GM12878 (cell line): ENCODE measurements at regions not wholly inside any gene's neighbourhood (a gene's known extent, or its start where the extent isn't known, plus 50 kb on each side); places are given as distances from the start of the nearest gene placed in this dataset.

Experiments
- ATAC-seq: fragments of 200-7000 bp; cut with Tn5 transposase; 3 replicates; pipeline ENCODE4 v1.9.1; 2020; ENCODE audit warnings: mild to moderate bottlenecking, moderate library complexity
- BruUV-seq: library from RNA; stranded (reverse); fragments of 400-500 nt; replicated peaks from 2 replicates; lab custom pipeline; 2021; lab: Mats Ljungman, UMichigan
- CTCF ChIA-PET: fragments of 300-600 bp; sonication (Branson Sonifier 250); formaldehyde crosslinking; extraction: SDS; loops from one replicate; lab custom pipeline; 2021; ENCODE audit warnings: inconsistent platforms; lab: Yijun Ruan, JAX
- POLR2A ChIA-PET: fragments of 350-600 bp; formaldehyde crosslinking; extraction: SDS; loops from one replicate; lab custom pipeline; 2021; ENCODE audit warnings: inconsistent platforms; lab: Charles Lee
- RAD21 ChIA-PET: fragments of 300-600 bp; sonication (Branson Sonifier 250); formaldehyde crosslinking; loops from one replicate; lab custom pipeline; 2023; ENCODE audit warnings: antibody characterized with exemption; ENCODE audit not compliant: unreplicated experiment; lab: Charles Lee
- SMC1A ChIA-PET: fragments of 300-600 bp; sonication (Branson Sonifier 250); formaldehyde crosslinking; loops from one replicate; lab custom pipeline; 2023; ENCODE audit not compliant: unreplicated experiment, uncharacterized antibody; lab: Charles Lee
- DNase-seq: peaks from one replicate; pipeline ENCODE4 v3.0.0-alpha.2; 2011; ENCODE audit warnings: low read depth, low spot score
- FAIRE-seq: peaks from 3 replicates; lab custom pipeline; 2011; peaks lifted over from hg19 to GRCh38; lab: Jason Lieb, UNC
- H2AFZ ChIP-seq: 2 replicates; pipeline ENCODE4 v1.6.0; 2011; ENCODE audit warnings: low read depth, low read length, control low read depth; ENCODE audit not compliant: control insufficient read depth
- H3K27ac ChIP-seq: 2 replicates; pipeline ENCODE4 v1.5.1; 2011; ENCODE audit warnings: control low read depth; ENCODE audit not compliant: control insufficient read depth, insufficient read depth
- H3K27me3 ChIP-seq, 2 experiments: replicated peaks in 1 of 2; 2 replicates each; pipeline versions ENCODE4 v1.6.0 to v1.6.1; 2011; ENCODE audit warnings: low read length in 1 of 2; ENCODE audit not compliant: control insufficient read depth in 2 of 2, insufficient read depth in 2 of 2
- H3K36me3 ChIP-seq, 2 experiments: 2 replicates each; pipeline ENCODE4 v1.5.1; 2011; ENCODE audit warnings: low read length in 1 of 2; ENCODE audit not compliant: control insufficient read depth in 2 of 2, insufficient read depth in 2 of 2
- H3K4me1 ChIP-seq: 2 replicates; pipeline ENCODE4 v1.6.1; 2011; ENCODE audit warnings: mild to moderate bottlenecking, low read length, moderate library complexity, mixed read lengths; ENCODE audit not compliant: control insufficient read depth, insufficient read depth
- H3K4me2 ChIP-seq: 2 replicates; pipeline ENCODE4 v1.6.0; 2011; ENCODE audit warnings: control low read depth; ENCODE audit not compliant: control insufficient read depth, insufficient read depth
- H3K4me3 ChIP-seq: fragments of 200-600 bp; sonication (generic); 2 replicates; pipeline ENCODE4 v1.5.1; 2016
- H3K79me2 ChIP-seq: 2 replicates; pipeline ENCODE4 v1.6.0; 2011; ENCODE audit warnings: low read length; ENCODE audit not compliant: control insufficient read depth, insufficient read depth
- H3K9ac ChIP-seq: 2 replicates; pipeline ENCODE4 v1.8.0; 2011; ENCODE audit warnings: low read length, control low read depth, mixed read lengths; ENCODE audit not compliant: control insufficient read depth, insufficient read depth
- H3K9me3 ChIP-seq: replicated peaks from 3 replicates; pipeline ENCODE4 v1.5.1; 2011; ENCODE audit warnings: mild to moderate bottlenecking, low read length; ENCODE audit not compliant: control insufficient read depth, insufficient read depth
- H4K20me1 ChIP-seq: 2 replicates; pipeline ENCODE4 v1.6.0; 2011; ENCODE audit not compliant: control insufficient read depth, insufficient read depth
- CHD2 ChIP-seq: IDR thresholded peaks from 2 replicates; pipeline ENCODE4 v1.6.1; 2011; ENCODE audit warnings: low read depth, low read length, improper control_type of control experiment, borderline replicate concordance
- EGR1 ChIP-seq, 2 experiments: IDR thresholded peaks; 1 replicate in 1 of 2; 2 replicates in 1 of 2; pipeline ENCODE4 v1.6.1; 2011 to 2012; ENCODE audit warnings: low read depth in 2 of 2, low read length in 2 of 2, borderline replicate concordance in 1 of 2, mild to moderate bottlenecking in 1 of 2, moderate library complexity in 1 of 2
- GABPA ChIP-seq: IDR thresholded peaks from 2 replicates; pipeline ENCODE4 v1.6.1; 2014; ENCODE audit warnings: antibody characterized with exemption, low read depth, mild to moderate bottlenecking, inconsistent platforms
- HCFC1 ChIP-seq: fragments of 150-350 bp; IDR thresholded peaks from 2 replicates; pipeline ENCODE4 v1.6.1; 2014; ENCODE audit warnings: low read length
- HDAC2 ChIP-seq: fragments of 200-600 bp; sonication (generic); IDR thresholded peaks from 2 replicates; pipeline ENCODE4 v1.6.1; 2017
- HDGF ChIP-seq: fragments of 450-650 bp; IDR thresholded peaks from 2 replicates; pipeline ENCODE4 v1.6.1; 2016; ENCODE audit warnings: antibody characterized with exemption
- NFXL1 ChIP-seq: fragments of 450-650 bp; IDR thresholded peaks from 2 replicates; pipeline ENCODE4 v1.6.1; 2017; ENCODE audit warnings: antibody characterized with exemption, mild to moderate bottlenecking, borderline replicate concordance
- RFX5 ChIP-seq: IDR thresholded peaks from 2 replicates; pipeline ENCODE4 v1.6.1; 2011; ENCODE audit warnings: low read depth, low read length, improper control_type of control experiment
- ZZZ3 ChIP-seq: IDR thresholded peaks from 2 replicates; pipeline ENCODE4 v1.6.1; 2011; ENCODE audit warnings: low read depth; ENCODE audit not compliant: control insufficient read depth, insufficient read length
- WGBS: methylation state at CpG from one replicate; pipeline ENCODE4 v1.1.6; 2016; ENCODE audit warnings: low lambda C conversion rate; ENCODE audit not compliant: insufficient replicate concordance, insufficient coverage; ENCODE audit errors: missing lambda C conversion rate; 5-methylcytosine and 5-hydroxymethylcytosine counted together
- in situ Hi-C: fragments of 300-500 bp; cut with MboI; formaldehyde crosslinking; loops from 9 replicates; pipeline ENCODE4 v1.14.3; 2018; ENCODE audit warnings: mixed read lengths
- intact Hi-C: fragments of 100-400 bp; cut with micrococcal nuclease; formaldehyde crosslinking; loops from one replicate; pipeline ENCODE4 v1.14.2; 2022; ENCODE audit not compliant: unreplicated experiment
- TF ChIP-seq, protein P1 (sequence below): fragments of 450-650 bp; IDR thresholded peaks from 2 replicates; pipeline ENCODE4 v1.6.1; 2016; ENCODE audit warnings: mild to moderate bottlenecking

DNA sequence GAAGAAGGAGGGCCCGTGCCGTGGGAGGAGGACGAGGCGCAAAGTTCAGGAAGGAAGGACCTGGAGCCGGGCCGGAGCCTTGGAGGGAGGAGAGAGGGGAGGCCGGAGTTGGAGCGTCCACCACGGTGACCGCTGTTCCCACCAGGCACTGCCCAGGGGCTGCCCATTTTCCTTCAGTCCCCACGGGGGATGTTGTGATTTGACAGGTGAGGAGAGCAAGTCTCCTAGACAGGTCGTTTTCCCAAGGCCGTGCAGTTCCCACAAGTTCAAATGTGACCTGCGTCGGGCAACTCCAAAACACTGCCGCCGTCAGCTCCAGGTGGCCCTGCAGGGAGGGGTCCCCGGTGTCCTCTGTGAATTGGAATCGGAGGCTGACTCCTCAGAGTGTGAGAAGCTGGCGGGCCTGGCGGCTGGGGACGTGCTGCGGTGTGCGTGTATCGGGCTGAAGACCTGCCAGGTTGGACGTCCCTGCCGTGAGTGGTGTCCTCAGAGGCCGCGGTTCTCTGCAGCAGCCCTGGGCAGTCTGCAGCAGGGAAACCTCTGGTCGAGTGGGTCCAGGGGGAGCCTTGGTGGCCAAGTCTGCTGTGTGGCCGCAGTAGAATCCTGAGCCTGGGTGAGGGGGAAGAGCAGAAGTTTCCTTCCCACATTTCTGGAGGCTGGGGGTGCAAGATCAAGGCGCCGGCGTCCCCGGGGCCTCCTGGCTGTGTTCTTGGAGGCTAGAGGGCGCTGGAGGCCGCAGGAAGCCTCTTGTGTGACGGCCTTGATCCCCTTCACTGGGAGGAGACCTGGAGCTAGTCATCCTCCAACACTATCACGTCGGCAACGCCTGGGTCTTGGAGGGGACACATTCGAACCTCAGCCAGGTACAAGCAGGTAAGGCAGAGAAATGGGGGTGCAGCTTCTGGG lies 115.1 kb upstream of the FRMD1 start:
- SMC1A ChIA-PET: no interaction called here
- CTCF ChIA-PET: no interaction called here
- intact Hi-C loops: no loop called here
- Histone ChIP-seq H3K27me3 (no peaks in the 10 kb centered on the region), H3K9ac (no peak overlapping the region), H3K4me1 (no peaks in the 10 kb centered on the region), H3K79me2 (no peaks in the 10 kb centered on the region), H3K36me3 (no peaks in the 10 kb centered on the region), H4K20me1 (no peaks in the 10 kb centered on the region), H3K27ac (no peak overlapping the region)
- WGBS: 65% methylated on average over 31 of the region's 42 CpGs
- no peak for ATAC-seq
- DNase-seq: no peak
- RAD21 ChIA-PET: no interaction called here
- TF ChIP-seq GABPA (no peak), HCFC1 (no peak), HDAC2 (no peak), HDGF (no peak), CHD2 (no peak), EGR1 (IDR thresholded peaks at IDR 0.05; ENCODE audit: borderline replicate concordance in 1 of 2, low read depth in 2 of 2, low read length in 2 of 2) (no peak), NFXL1 (no peak), RFX5 (no peak), ZZZ3 (no peak)
- TF ChIP-seq, protein P1, sequence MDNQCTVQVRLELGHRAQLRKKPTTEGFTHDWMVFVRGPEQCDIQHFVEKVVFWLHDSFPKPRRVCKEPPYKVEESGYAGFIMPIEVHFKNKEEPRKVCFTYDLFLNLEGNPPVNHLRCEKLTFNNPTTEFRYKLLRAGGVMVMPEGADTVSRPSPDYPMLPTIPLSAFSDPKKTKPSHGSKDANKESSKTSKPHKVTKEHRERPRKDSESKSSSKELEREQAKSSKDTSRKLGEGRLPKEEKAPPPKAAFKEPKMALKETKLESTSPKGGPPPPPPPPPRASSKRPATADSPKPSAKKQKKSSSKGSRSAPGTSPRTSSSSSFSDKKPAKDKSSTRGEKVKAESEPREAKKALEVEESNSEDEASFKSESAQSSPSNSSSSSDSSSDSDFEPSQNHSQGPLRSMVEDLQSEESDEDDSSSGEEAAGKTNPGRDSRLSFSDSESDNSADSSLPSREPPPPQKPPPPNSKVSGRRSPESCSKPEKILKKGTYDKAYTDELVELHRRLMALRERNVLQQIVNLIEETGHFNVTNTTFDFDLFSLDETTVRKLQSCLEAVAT: no peak
- TF ChIP-seq, all 136 proteins: peak for 0
- no peak for FAIRE-seq
- no TSS peak for BruUV-seq
- no peak overlapping the region for H3K4me2 ChIP-seq
- H3K9me3 ChIP-seq: no peaks in the 10 kb centered on the region
- H2AFZ ChIP-seq: no peak overlapping the region
- in situ Hi-C loops: no loop called here
- H3K4me3 ChIP-seq: no peak overlapping the region
- POLR2A ChIA-PET: no interaction called here
